Upper lobe of left lung (tissue), 4 donors: ENCODE measurements at regions not wholly inside any gene's neighbourhood (a gene's known extent, or its start where the extent isn't known, plus 50 kb on each side); places are given as distances from the start of the nearest gene placed in this dataset.
"Not testable (repeated sequence)": the region's sequence is repeated elsewhere in the genome, so short reads cannot be mapped to it uniquely, and the experiment has no call there.

Experiments
- CTCF ChIP-seq, 6 experiments: fragments of 450-650 bp in 4 of 6; fragments of 200-600 bp in 2 of 6; sonication (generic) in 2 of 6; IDR thresholded peaks; one replicate each; pipeline ENCODE4 v1.5.1; 2016 to 2019; ENCODE audit warnings: antibody characterized with exemption in 6 of 6
- EP300 ChIP-seq, 4 donors: sonication (generic); formaldehyde crosslinking; IDR thresholded peaks; one replicate each; pipeline ENCODE4 v1.5.1; 2017; ENCODE audit warnings: antibody characterized with exemption in 4 of 4, control low read depth in 2 of 4
- POLR2A ChIP-seq, 4 donors: fragments of 450-650 bp; IDR thresholded peaks; one replicate each; pipeline ENCODE4 v1.5.1; 2016 to 2017; ENCODE audit warnings: antibody characterized with exemption in 4 of 4, mild to moderate bottlenecking in 2 of 4
- POLR2AphosphoS5 ChIP-seq, 2 donors: sonication (generic); formaldehyde crosslinking; IDR thresholded peaks; one replicate each; pipeline ENCODE4 v1.5.1; 2017; ENCODE audit warnings: antibody characterized with exemption in 2 of 2

GRCh38 chr2:111377386-111377959, 256.8 kb downstream of the BCL2L11 start:
- TF ChIP-seq CTCF, POLR2A, EP300, POLR2AphosphoS5 (IDR thresholded peaks at IDR 0.05): not testable (repeated sequence)
